ENCODE measurements at regions not wholly inside any gene's neighbourhood (a gene's known extent, or its start where the extent isn't known, plus 50 kb on each side); places are given as distances from the start of the nearest gene placed in this dataset.

GRCh38 chr10:44311563-44312051 lies 73.3 kb downstream of the CXCL12 start:
- POLR2A ChIA-PET = no interaction called here
- no peak overlapping the region for H3K4me2 ChIP-seq

GRCh38 chr10:44310762-44311562 lies 73.9 kb downstream of the CXCL12 start:
- H3K4me1 ChIP-seq (ENCODE audit: control insufficient read depth in 1 of 2, insufficient read depth in 2 of 2, low read depth in 1 of 2, low read length in 1 of 2) = peaks cover 0 to 30% of the 10 kb centered on the region in 2 experiments; a peak in 1 of 4 replicates
- H3K79me2 ChIP-seq (ENCODE audit: insufficient read depth) = no peaks in the 10 kb centered on the region
- H3K4me2 ChIP-seq = no peak overlapping the region
- H3K27me3 ChIP-seq (ENCODE audit: insufficient read depth) = no peaks in the 10 kb centered on the region
- POLR2A ChIA-PET = no interaction called here
- H3K36me3 ChIP-seq (replicated peaks in 1 of 2; ENCODE audit: control insufficient read depth in 1 of 2, insufficient read depth in 2 of 2, low read length in 1 of 2) = no peaks in the 10 kb centered on the region
- H3K27ac ChIP-seq (ENCODE audit: low read depth in 2 of 2, low read length in 1 of 2) = no peak overlapping the region
- CTCF ChIA-PET = interaction anchor here (0.6 to 7.9 kb wide), 43 partner anchors 9 to 657 kb away, joined by 3 to 97 read pairs (median 4); no protein-coding TSS in a partner anchor
- H3F3A ChIP-seq (replicated peaks; ENCODE audit: insufficient read depth) = peaks cover under 1% of the 10 kb centered on the region
- no peak overlapping the region for H3K9ac ChIP-seq
- H2AFZ ChIP-seq (ENCODE audit: low read depth) = no peak overlapping the region
- H3K9me2 ChIP-seq = no peaks in the 10 kb centered on the region
- H4K20me1 ChIP-seq (ENCODE audit: insufficient read depth) = no peaks in the 10 kb centered on the region
- no peaks in the 10 kb centered on the region for H3K9me3 ChIP-seq
- WGBS (ENCODE audit: low lambda C conversion rate) = 52% methylated on average over 17 of the region's 58 CpGs
- peak; percentile 93 for DNase-seq
- H3K4me3 ChIP-seq (ENCODE audit: low read depth in 2 of 2, low read length in 1 of 2) = no peak overlapping the region; a peak in 2 of 4 replicates
- 0 out of 2 replicates have a peak, but pooled peaks have one; percentile 11 for TF ChIP-seq NRF1 (IDR thresholded peaks at IDR 0.05; ENCODE audit: low read depth, low read length)
- TF ChIP-seq CHD2 (IDR thresholded peaks at IDR 0.05; ENCODE audit: low read length, partially characterized antibody) = peak; percentile 13
- TF ChIP-seq FOSL2 (IDR thresholded peaks at IDR 0.05; ENCODE audit: borderline replicate concordance, low read depth) = no peak
- peak; percentile 62 for TF ChIP-seq CTCF (IDR thresholded peaks at IDR 0.05)
- TF ChIP-seq RAD21 (IDR thresholded peaks at IDR 0.05; ENCODE audit: low read length) = peak; percentile 74
- no peak for TF ChIP-seq REST (IDR thresholded peaks at IDR 0.05; ENCODE audit: low read depth, low read length)
- TF ChIP-seq FOXM1 (IDR thresholded peaks at IDR 0.05; ENCODE audit: low read depth) = no peak
- TF ChIP-seq TCF12 (IDR thresholded peaks at IDR 0.05) = no peak
- peak; percentile 69 for TF ChIP-seq GATA2 (CRISPR knock-in tag; IDR thresholded peaks at IDR 0.05)

More at GRCh38 chr10:44311563-44312051, 73.3 kb downstream of the CXCL12 start:
- H2AFZ ChIP-seq (ENCODE audit: low read depth) = no peak overlapping the region
- H3K9me3 ChIP-seq = no peaks in the 10 kb centered on the region
- H3K27ac ChIP-seq (ENCODE audit: low read depth in 2 of 2, low read length in 1 of 2) = no peak overlapping the region
- 77% methylated on average over 12 of the region's 12 CpGs for WGBS (ENCODE audit: low lambda C conversion rate)
- no peaks in the 10 kb centered on the region for H3K9me2 ChIP-seq
- H3K4me3 ChIP-seq (ENCODE audit: low read depth in 2 of 2, low read length in 1 of 2) = no peak overlapping the region
- no peak for DNase-seq
- no peaks in the 10 kb centered on the region for H3K36me3 ChIP-seq (replicated peaks in 1 of 2; ENCODE audit: control insufficient read depth in 1 of 2, insufficient read depth in 2 of 2, low read length in 1 of 2)
- H3F3A ChIP-seq (replicated peaks; ENCODE audit: insufficient read depth) = no peaks in the 10 kb centered on the region
- H3K9ac ChIP-seq = no peak overlapping the region
- no peaks in the 10 kb centered on the region for H4K20me1 ChIP-seq (ENCODE audit: insufficient read depth)
- no peaks in the 10 kb centered on the region for H3K27me3 ChIP-seq (ENCODE audit: insufficient read depth)
- H3K79me2 ChIP-seq (ENCODE audit: insufficient read depth) = no peaks in the 10 kb centered on the region
- TF ChIP-seq RXRA (IDR thresholded peaks at IDR 0.05; ENCODE audit: borderline replicate concordance, low read depth) (no peak), CTCF (IDR thresholded peaks at IDR 0.05) (no peak), JUND (IDR thresholded peaks at IDR 0.05) (no peak), PBX3 (IDR thresholded peaks at IDR 0.05) (no peak)
- peaks cover 0 to 30% of the 10 kb centered on the region in 2 experiments; a peak in 1 of 4 replicates for H3K4me1 ChIP-seq (ENCODE audit: control insufficient read depth in 1 of 2, insufficient read depth in 2 of 2, low read depth in 1 of 2, low read length in 1 of 2)
- CTCF ChIA-PET = interaction anchor here (0.6 to 7.9 kb wide), 43 partner anchors 9 to 658 kb away, joined by 3 to 97 read pairs (median 4); no protein-coding TSS in a partner anchor
